Upper lobe of left lung (tissue), 4 donors: ENCODE measurements at regions not wholly inside any gene's neighbourhood (a gene's known extent, or its start where the extent isn't known, plus 50 kb on each side); places are given as distances from the start of the nearest gene placed in this dataset.

Experiments
- EP300 ChIP-seq, 4 donors: sonication (generic); formaldehyde crosslinking; IDR thresholded peaks; one replicate each; pipeline ENCODE4 v1.5.1; 2017; ENCODE audit warnings: antibody characterized with exemption in 4 of 4, control low read depth in 2 of 4
- POLR2AphosphoS5 ChIP-seq, 2 donors: sonication (generic); formaldehyde crosslinking; IDR thresholded peaks; one replicate each; pipeline ENCODE4 v1.5.1; 2017; ENCODE audit warnings: antibody characterized with exemption in 2 of 2
- TF ChIP-seq, protein P1 (sequence below), 6 experiments: fragments of 450-650 bp in 4 of 6; fragments of 200-600 bp in 2 of 6; sonication (generic) in 2 of 6; IDR thresholded peaks; one replicate each; pipeline ENCODE4 v1.5.1; 2016 to 2019; ENCODE audit warnings: antibody characterized with exemption in 6 of 6

DNA sequence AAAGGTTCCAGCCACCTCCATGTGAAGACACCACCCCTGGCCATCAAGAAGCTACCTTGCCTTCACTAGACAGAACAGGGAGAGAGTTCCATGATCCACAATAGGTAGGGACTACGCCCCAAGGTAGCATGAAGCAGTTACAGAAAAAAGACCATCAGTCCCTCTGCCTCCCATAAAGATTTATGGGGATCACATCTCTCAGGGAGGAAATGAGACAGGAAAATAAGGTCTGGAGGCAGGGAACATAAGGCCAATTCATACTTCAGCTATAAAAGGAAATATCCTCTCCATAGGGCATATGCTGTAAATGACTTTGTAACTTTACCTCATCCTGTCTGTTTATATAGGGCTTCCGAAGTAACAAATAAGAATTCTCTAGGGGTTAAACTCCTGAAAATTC is 129.4 kb downstream of the OR2B2 start:
- TF ChIP-seq EP300 (IDR thresholded peaks at IDR 0.05): no peak
- TF ChIP-seq, protein P1, sequence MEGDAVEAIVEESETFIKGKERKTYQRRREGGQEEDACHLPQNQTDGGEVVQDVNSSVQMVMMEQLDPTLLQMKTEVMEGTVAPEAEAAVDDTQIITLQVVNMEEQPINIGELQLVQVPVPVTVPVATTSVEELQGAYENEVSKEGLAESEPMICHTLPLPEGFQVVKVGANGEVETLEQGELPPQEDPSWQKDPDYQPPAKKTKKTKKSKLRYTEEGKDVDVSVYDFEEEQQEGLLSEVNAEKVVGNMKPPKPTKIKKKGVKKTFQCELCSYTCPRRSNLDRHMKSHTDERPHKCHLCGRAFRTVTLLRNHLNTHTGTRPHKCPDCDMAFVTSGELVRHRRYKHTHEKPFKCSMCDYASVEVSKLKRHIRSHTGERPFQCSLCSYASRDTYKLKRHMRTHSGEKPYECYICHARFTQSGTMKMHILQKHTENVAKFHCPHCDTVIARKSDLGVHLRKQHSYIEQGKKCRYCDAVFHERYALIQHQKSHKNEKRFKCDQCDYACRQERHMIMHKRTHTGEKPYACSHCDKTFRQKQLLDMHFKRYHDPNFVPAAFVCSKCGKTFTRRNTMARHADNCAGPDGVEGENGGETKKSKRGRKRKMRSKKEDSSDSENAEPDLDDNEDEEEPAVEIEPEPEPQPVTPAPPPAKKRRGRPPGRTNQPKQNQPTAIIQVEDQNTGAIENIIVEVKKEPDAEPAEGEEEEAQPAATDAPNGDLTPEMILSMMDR (IDR thresholded peaks at IDR 0.05): no peak
- TF ChIP-seq POLR2AphosphoS5 (IDR thresholded peaks at IDR 0.05): no peak
